GM12878 (cell line): ENCODE measurements at regions not wholly inside any gene's neighbourhood (a gene's known extent, or its start where the extent isn't known, plus 50 kb on each side); places are given as distances from the start of the nearest gene placed in this dataset.
"Not testable (repeated sequence)": the region's sequence is repeated elsewhere in the genome, so short reads cannot be mapped to it uniquely, and the experiment has no call there.

ENCODE experiments used
- ATAC-seq: fragments of 200-7000 bp; cut with Tn5 transposase; 3 replicates; pipeline ENCODE4 v1.9.1; 2020; ENCODE audit warnings: mild to moderate bottlenecking, moderate library complexity
- BruUV-seq: library from RNA; stranded (reverse); fragments of 400-500 nt; replicated peaks from 2 replicates; lab custom pipeline; 2021; lab: Mats Ljungman, UMichigan
- CTCF ChIA-PET: fragments of 300-600 bp; sonication (Branson Sonifier 250); formaldehyde crosslinking; extraction: SDS; loops from one replicate; lab custom pipeline; 2021; ENCODE audit warnings: inconsistent platforms; lab: Yijun Ruan, JAX
- POLR2A ChIA-PET: fragments of 350-600 bp; formaldehyde crosslinking; extraction: SDS; loops from one replicate; lab custom pipeline; 2021; ENCODE audit warnings: inconsistent platforms; lab: Charles Lee
- RAD21 ChIA-PET: fragments of 300-600 bp; sonication (Branson Sonifier 250); formaldehyde crosslinking; loops from one replicate; lab custom pipeline; 2023; ENCODE audit warnings: antibody characterized with exemption; ENCODE audit not compliant: unreplicated experiment; lab: Charles Lee
- SMC1A ChIA-PET: fragments of 300-600 bp; sonication (Branson Sonifier 250); formaldehyde crosslinking; loops from one replicate; lab custom pipeline; 2023; ENCODE audit not compliant: unreplicated experiment, uncharacterized antibody; lab: Charles Lee
- DNase-seq: peaks from one replicate; pipeline ENCODE4 v3.0.0-alpha.2; 2011; ENCODE audit warnings: low read depth, low spot score
- FAIRE-seq: peaks from 3 replicates; lab custom pipeline; 2011; peaks lifted over from hg19 to GRCh38; lab: Jason Lieb, UNC
- H2AFZ ChIP-seq: 2 replicates; pipeline ENCODE4 v1.6.0; 2011; ENCODE audit warnings: low read depth, low read length, control low read depth; ENCODE audit not compliant: control insufficient read depth
- H3K27ac ChIP-seq: 2 replicates; pipeline ENCODE4 v1.5.1; 2011; ENCODE audit warnings: control low read depth; ENCODE audit not compliant: control insufficient read depth, insufficient read depth
- H3K27me3 ChIP-seq, 2 experiments: replicated peaks in 1 of 2; 2 replicates each; pipeline versions ENCODE4 v1.6.0 to v1.6.1; 2011; ENCODE audit warnings: low read length in 1 of 2; ENCODE audit not compliant: control insufficient read depth in 2 of 2, insufficient read depth in 2 of 2
- H3K36me3 ChIP-seq, 2 experiments: 2 replicates each; pipeline ENCODE4 v1.5.1; 2011; ENCODE audit warnings: low read length in 1 of 2; ENCODE audit not compliant: control insufficient read depth in 2 of 2, insufficient read depth in 2 of 2
- H3K4me1 ChIP-seq: 2 replicates; pipeline ENCODE4 v1.6.1; 2011; ENCODE audit warnings: mild to moderate bottlenecking, low read length, moderate library complexity, mixed read lengths; ENCODE audit not compliant: control insufficient read depth, insufficient read depth
- H3K4me2 ChIP-seq: 2 replicates; pipeline ENCODE4 v1.6.0; 2011; ENCODE audit warnings: control low read depth; ENCODE audit not compliant: control insufficient read depth, insufficient read depth
- H3K4me3 ChIP-seq: fragments of 200-600 bp; sonication (generic); 2 replicates; pipeline ENCODE4 v1.5.1; 2016
- H3K79me2 ChIP-seq: 2 replicates; pipeline ENCODE4 v1.6.0; 2011; ENCODE audit warnings: low read length; ENCODE audit not compliant: control insufficient read depth, insufficient read depth
- H3K9ac ChIP-seq: 2 replicates; pipeline ENCODE4 v1.8.0; 2011; ENCODE audit warnings: low read length, control low read depth, mixed read lengths; ENCODE audit not compliant: control insufficient read depth, insufficient read depth
- H3K9me3 ChIP-seq: replicated peaks from 3 replicates; pipeline ENCODE4 v1.5.1; 2011; ENCODE audit warnings: mild to moderate bottlenecking, low read length; ENCODE audit not compliant: control insufficient read depth, insufficient read depth
- H4K20me1 ChIP-seq: 2 replicates; pipeline ENCODE4 v1.6.0; 2011; ENCODE audit not compliant: control insufficient read depth, insufficient read depth
- CTCF ChIP-seq, 3 experiments: IDR thresholded peaks in 2 of 3; conservative IDR thresholded peaks in 1 of 3; 2 replicates each; pipeline ENCODE4 v1.5.1; 2011; ENCODE audit warnings: low read depth in 3 of 3, low read length in 3 of 3, mild to moderate bottlenecking in 3 of 3, control low read depth in 2 of 3, moderate library complexity in 2 of 3, inconsistent platforms in 1 of 3, mixed read lengths in 1 of 3; ENCODE audit not compliant: control insufficient read depth in 2 of 3, insufficient read depth in 1 of 3; ENCODE audit errors: extremely low read depth in 1 of 3
- MEF2B ChIP-seq: fragments of 450-650 bp; IDR thresholded peaks from 2 replicates; pipeline ENCODE4 v1.6.1; 2018; ENCODE audit warnings: mild to moderate bottlenecking, moderate library complexity; ENCODE audit not compliant: partially characterized antibody, poor library complexity, severe bottlenecking
- RAD21 ChIP-seq: IDR thresholded peaks from 2 replicates; pipeline ENCODE4 v1.6.1; 2011; ENCODE audit warnings: mild to moderate bottlenecking, low read depth, low read length, moderate library complexity; ENCODE audit not compliant: insufficient read depth
- WGBS: methylation state at CpG from one replicate; pipeline ENCODE4 v1.1.6; 2016; ENCODE audit warnings: low lambda C conversion rate; ENCODE audit not compliant: insufficient replicate concordance, insufficient coverage; ENCODE audit errors: missing lambda C conversion rate; 5-methylcytosine and 5-hydroxymethylcytosine counted together
- in situ Hi-C: fragments of 300-500 bp; cut with MboI; formaldehyde crosslinking; loops from 9 replicates; pipeline ENCODE4 v1.14.3; 2018; ENCODE audit warnings: mixed read lengths
- intact Hi-C: fragments of 100-400 bp; cut with micrococcal nuclease; formaldehyde crosslinking; loops from one replicate; pipeline ENCODE4 v1.14.2; 2022; ENCODE audit not compliant: unreplicated experiment

- H3K27ac ChIP-seq, POLR2A ChIA-PET, BruUV-seq, DNase-seq, intact Hi-C loops, H3K36me3 ChIP-seq, H4K20me1 ChIP-seq, ATAC-seq, H3K79me2 ChIP-seq, H3K4me2 ChIP-seq, H3K27me3 ChIP-seq, H2AFZ ChIP-seq, H3K9me3 ChIP-seq, H3K9ac ChIP-seq, FAIRE-seq, RAD21 ChIA-PET, H3K4me1 ChIP-seq, SMC1A ChIA-PET, H3K4me3 ChIP-seq: not testable (repeated sequence)
- CTCF ChIA-PET = interaction anchor here (1.5 kb wide), 1 partner anchor 16 kb away, joined by 5 read pairs; no protein-coding TSS in a partner anchor
- WGBS = 25% methylated on average over 6 of the region's 6 CpGs
- TF ChIP-seq MEF2B = peak; percentile 45
- in situ Hi-C loops = loop anchor here (25.0 kb wide), 1 partner anchor 483 kb away; no protein-coding TSS in a partner anchor
Observed at GRCh38 chr14:106145731-106146130, 619.3 kb downstream of the TMEM121 start.

GRCh38 chr14:106153362-106153955, 627.1 kb downstream of the TMEM121 start:
- H4K20me1 ChIP-seq, POLR2A ChIA-PET, FAIRE-seq, in situ Hi-C loops, H3K79me2 ChIP-seq, H2AFZ ChIP-seq, intact Hi-C loops, H3K4me1 ChIP-seq, H3K4me3 ChIP-seq, DNase-seq, SMC1A ChIA-PET, H3K27ac ChIP-seq, ATAC-seq, H3K9me3 ChIP-seq, H3K27me3 ChIP-seq, H3K9ac ChIP-seq, BruUV-seq, H3K36me3 ChIP-seq, H3K4me2 ChIP-seq: not testable (repeated sequence)
- TF ChIP-seq RAD21 = peak; percentile 20; the same call in 1 of the 2 replicates
- TF ChIP-seq CTCF (IDR thresholded peaks at IDR 0.05 in 2 of 3, conservative IDR thresholded peaks at IDR 0.05 in 1 of 3; ENCODE audit: control insufficient read depth in 2 of 3, extremely low read depth in 1 of 3, insufficient read depth in 1 of 3, low read depth in 3 of 3, low read length in 3 of 3) = peak; percentile 42 to 59 (median 50); a peak in 4 of 6 replicates
- WGBS = 6% methylated on average over 17 of the region's 17 CpGs
- ChIA-PET RAD21 (interaction anchor here (0.6 kb wide), 1 partner anchor 10 kb away, joined by 3 read pairs; no protein-coding TSS in a partner anchor), CTCF (interaction anchor here (0.8 to 1.3 kb wide), 3 partner anchors 12 to 25 kb away, joined by 3 to 4 read pairs (median 4); no protein-coding TSS in a partner anchor)
